GM19372 (cell line): ENCODE measurements at regions not wholly inside any gene's neighbourhood (a gene's known extent, or its start where the extent isn't known, plus 50 kb on each side); places are given as distances from the start of the nearest gene placed in this dataset.
"Not testable (repeated sequence)": the region's sequence is repeated elsewhere in the genome, so short reads cannot be mapped to it uniquely, and the experiment has no call there.

Experiments used
- ATAC-seq: cut with Tn5 transposase; IDR thresholded peaks from one replicate; pipeline ENCODE4 v1.9.1; 2021; ENCODE audit warnings: mild to moderate bottlenecking, low read depth, moderate library complexity; ENCODE audit not compliant: unreplicated experiment

- no peak for ATAC-seq
Measured at GRCh38 chr6:90895299-90896074, 308.6 kb upstream of the MAP3K7 start.

DNA sequence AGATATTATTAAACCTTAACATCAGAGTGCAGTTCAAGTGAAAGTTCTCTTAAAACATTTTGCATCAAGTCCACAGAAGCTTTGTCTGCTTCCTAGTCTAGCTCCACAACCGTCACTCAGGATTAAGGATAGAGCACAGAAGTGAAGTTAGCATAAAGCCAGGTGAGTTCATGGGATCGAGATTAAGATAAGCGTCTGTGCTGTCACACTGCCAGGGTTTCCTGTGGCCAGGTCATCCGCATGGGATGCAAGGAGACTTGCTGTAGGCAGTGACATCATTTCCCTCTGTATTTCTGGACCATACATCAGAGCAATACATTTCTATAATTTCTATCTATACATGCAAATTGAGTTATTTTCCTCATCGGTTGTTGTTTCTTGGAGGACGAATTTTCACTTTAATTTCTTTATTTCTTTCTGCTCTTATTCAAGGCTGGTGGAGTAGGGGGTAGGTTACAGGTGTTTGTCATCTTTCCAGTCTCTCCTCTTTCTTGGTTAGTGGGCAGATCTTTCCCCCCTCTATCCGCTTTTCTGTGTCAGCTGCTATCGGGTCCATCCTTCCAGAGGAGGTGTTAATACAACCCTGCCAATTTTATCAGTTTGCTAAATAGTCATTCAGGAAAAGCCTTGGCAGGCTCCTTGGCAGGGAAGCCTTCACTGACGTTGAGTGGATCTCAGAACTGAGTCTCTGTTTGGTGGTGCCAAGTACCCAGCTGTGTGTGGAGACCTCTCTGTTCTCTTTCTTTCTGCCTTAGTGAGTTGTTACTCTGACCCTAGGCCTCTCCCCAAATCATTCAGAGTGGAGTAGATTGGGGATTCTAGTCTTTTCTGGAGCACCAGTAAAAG lies 307.6 kb upstream of the MAP3K7 start:
- ATAC-seq: no peak

- ATAC-seq: no peak
Measured at GRCh38 chr6:90893400-90893799, 306.5 kb upstream of the MAP3K7 start.

DNA sequence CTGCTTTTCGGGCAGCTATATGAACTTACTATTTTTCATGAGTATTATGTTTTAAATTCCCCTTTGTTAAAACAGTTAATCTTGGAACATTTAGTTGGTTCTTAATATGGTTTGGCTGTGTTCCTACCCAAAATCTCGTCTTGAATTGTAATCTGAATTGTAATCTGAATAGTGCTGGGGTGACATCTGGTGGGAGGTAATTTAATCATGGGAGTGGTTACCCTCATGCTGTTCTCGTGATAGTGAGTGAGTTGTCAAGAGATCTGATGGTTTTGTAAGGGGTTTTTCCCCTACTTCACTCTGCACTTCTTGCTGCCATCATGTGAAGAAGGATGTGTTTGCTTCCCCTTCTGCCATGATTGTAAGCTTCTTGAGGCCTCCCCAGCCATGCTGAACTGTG lies 305.4 kb upstream of the MAP3K7 start:
- no peak for ATAC-seq

DNA sequence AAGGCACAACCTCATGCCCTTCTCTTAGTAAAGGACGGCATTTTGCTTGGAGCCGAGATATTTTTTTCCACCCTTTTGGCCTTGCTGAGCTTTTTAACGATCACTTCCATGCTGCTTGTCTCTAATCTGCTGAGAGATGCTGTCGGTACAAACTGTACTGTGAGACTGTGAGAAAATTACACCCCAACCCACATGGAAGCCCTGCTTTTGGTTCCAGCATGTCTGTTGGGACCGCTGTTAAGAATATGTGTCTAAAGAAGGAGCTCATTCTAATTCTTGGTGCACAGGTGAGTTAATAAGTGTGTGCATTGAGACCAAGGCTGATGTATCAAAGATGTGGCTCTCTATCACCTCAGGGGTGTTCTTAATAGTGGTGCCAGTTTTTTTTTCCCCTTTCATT lies 304.5 kb upstream of the MAP3K7 start:
- ATAC-seq: no peak

GRCh38 chr6:90890683-90891330 lies 303.9 kb upstream of the MAP3K7 start:
- ATAC-seq: no peak

DNA sequence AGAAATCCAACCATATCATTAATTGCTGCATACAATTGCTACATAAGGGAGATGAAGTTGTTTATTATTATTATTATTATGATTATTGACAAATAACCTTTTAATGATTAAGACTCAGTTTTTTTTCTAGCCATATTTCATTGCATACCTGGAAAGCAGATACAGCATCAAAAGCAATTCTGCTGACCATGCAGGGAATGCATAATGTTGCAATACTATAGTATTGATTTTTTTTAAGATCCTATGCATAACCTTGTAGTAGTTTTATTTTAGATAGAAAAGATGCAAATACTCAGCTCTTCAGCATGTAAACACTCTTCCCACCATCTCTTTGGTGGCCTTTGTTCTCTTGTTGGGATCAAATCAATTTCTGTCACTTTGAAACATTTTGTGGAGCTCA lies 300.9 kb upstream of the MAP3K7 start:
- no peak for ATAC-seq

DNA sequence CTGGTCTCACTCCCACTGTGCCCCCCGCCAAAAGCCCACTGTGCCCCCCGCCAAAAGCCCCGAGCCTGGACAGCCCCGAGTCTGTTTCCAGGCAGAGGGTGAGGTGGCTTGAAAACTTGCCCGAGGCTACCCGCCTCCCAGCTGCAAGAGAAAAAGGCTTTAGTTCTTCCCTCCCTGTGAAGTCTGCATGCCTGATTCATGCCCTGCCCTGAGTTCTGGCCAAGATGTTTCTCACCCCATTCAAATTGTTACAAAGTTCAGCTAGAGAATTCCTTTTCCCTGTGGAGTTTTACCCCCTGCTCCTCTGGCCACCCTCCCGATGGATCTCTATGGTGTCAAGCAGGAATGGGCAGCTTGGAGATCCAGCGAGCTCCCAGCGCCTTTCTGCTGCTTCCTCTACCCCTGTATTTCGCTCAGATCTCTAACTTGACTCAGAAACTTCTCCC lies 298.8 kb upstream of the MAP3K7 start:
- no peak for ATAC-seq

DNA sequence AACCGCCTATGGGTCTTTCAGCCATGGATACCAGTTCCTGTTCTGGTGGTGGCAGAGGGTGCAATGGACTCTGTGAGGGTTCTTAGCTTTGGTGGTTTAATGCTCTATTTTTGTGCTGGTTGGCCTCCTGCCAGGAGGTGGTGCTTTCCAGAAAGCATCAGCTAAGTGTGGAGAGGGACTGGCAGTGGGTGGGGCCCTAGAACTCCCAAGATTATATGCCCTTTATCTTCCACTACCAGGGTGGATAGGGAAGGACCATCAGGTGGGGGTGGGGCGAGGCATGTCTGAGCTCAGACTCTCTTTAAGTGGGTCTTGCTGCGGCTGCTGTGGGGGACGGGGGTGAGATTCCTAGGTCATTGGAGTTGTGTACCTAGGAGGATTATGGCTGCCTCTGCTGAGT lies 298.3 kb upstream of the MAP3K7 start:
- ATAC-seq: not testable (repeated sequence)

DNA sequence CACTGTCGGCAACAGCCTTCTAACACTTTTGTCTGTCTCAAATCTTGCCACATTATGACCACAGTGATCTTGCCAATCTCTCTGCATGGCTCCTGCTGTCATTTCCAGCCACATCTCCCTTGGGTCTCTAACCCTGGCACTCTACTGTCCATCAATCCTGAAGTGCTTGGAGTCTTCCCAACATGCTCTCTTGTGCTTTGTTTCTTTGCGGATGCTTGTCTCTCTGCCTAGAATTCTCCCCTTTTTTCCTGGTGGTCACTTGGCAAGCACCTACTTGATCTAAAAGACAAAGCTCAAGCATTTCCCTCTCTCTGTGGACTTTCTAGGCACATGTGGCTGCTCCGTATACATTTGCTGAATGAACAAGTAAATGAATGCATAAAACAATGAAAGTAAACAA lies 290.7 kb upstream of the MAP3K7 start:
- ATAC-seq: no peak

DNA sequence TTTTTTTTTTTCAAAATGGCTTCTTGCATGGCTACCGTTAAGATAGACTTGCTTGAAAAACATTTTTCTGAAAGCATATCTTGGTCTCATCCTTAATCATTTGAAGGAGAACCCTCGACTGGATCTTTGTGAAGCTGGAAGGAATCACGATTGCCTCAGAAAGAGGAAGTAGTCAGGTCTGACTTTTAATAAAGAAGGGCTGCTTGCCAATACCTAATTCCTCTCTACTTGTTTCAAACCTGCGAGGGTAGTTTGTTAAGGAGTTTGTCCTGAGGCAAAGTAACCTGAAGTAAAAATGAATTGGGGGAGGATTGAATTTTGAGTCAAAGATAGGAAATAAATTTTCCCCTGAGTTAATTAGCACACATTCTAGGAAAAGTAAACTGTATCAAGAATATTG lies 288.1 kb upstream of the MAP3K7 start:
- ATAC-seq: no peak

DNA sequence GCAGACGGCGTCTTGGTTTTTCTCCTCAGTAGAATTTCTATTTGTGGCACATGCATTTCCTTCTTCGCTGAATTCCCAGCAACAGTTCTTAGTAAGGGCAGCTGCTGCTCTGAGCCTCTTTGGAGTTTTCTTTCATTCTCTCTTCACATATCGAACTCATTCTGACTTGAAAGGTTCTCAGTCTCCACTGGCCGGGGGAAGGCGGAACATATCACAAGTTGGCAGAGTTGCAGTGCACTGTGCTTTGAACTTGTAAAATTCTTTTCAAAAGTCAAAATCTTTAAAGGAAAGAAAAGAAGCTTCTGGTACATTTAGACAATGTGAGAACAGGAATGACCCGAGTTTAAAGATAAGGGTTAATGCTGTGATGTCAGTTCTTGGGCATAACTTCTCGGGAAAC lies 286.1 kb upstream of the MAP3K7 start:
- no peak for ATAC-seq

DNA sequence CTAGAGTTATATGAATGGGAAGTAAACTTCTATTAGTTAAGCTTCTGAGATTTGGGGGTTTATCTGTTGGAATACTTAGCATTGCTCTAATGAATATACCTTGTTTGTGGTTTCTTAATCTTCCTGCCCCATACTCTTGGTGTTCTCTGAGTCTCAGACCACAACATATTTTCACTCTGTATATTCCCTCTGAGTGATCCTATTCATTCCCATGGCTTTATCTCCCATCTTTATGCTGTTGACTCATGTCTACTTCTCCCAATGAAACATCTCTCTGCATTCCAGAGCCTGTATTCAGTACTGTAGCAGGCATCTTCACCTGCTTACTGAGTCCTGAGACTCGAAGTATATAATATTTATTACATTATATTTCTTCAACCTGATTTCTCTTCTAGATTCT lies 283.7 kb upstream of the MAP3K7 start:
- no peak for ATAC-seq

GRCh38 chr6:90868656-90869055 lies 281.8 kb upstream of the MAP3K7 start:
- ATAC-seq: no peak

- no peak for ATAC-seq
Measured at GRCh38 chr6:90868256-90868655, 281.4 kb upstream of the MAP3K7 start.

GRCh38 chr6:90865513-90865912 lies 278.6 kb upstream of the MAP3K7 start:
- no peak for ATAC-seq

GRCh38 chr6:90863043-90863442 lies 276.2 kb upstream of the MAP3K7 start:
- no peak for ATAC-seq

GRCh38 chr6:90860822-90861601 lies 274.1 kb upstream of the MAP3K7 start:
- no peak for ATAC-seq

GRCh38 chr6:90859612-90860011 lies 272.7 kb upstream of the MAP3K7 start:
- no peak for ATAC-seq

DNA sequence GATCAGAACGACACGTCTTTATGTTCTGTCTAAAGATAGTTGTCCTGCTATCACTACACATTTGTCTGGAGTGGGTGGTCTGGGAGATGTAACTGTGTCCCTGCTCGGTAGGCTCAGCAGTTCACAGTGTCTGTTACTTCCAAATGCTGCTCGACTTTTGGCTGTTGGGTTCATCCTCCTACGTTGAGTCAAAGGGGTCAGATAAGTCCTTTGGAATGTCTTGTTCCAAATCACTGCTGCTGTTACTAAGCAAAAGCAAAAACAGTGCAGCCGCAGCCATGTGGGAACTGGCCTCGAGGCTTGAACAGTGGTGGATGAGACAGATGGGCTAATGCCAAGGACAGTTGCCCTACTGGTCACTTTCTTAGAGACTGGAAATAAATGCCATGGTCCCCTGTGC lies 272.2 kb upstream of the MAP3K7 start:
- ATAC-seq: no peak

- ATAC-seq: no peak
Measured at GRCh38 chr6:90849686-90850085, 262.8 kb upstream of the MAP3K7 start.
